ENCODE measurements at regions not wholly inside any gene's neighbourhood (a gene's known extent, or its start where the extent isn't known, plus 50 kb on each side); places are given as distances from the start of the nearest gene placed in this dataset.

- TF ChIP-seq EZH2phosphoT487 (IDR thresholded peaks at IDR 0.05; ENCODE audit: unreplicated experiment): no peak
- no peak for TF ChIP-seq CTCF (conservative IDR thresholded peaks at IDR 0.05; ENCODE audit: low read depth in 2 of 2)
- no peak for TF ChIP-seq POLR2AphosphoS5 (IDR thresholded peaks at IDR 0.05; ENCODE audit: low read depth)
- no peak for TF ChIP-seq REST (IDR thresholded peaks at IDR 0.05; ENCODE audit: unreplicated experiment)
- no peak for TF ChIP-seq ZNF114 (CRISPR knock-in tag; IDR thresholded peaks at IDR 0.05)
- TF ChIP-seq CREB1 (CRISPR knock-in tag; IDR thresholded peaks at IDR 0.05; ENCODE audit: low read depth): no peak
- no peak for TF ChIP-seq EZH2 (IDR thresholded peaks at IDR 0.05; ENCODE audit: low read depth, unreplicated experiment)
- TF ChIP-seq NANOG (IDR thresholded peaks at IDR 0.05; ENCODE audit: borderline replicate concordance): no peak
Measured at GRCh38 chr11:70769106-70769505, 370.8 kb downstream of the CTTN start.

All from GM23338 (cell line).